OCI-LY7 (cell line): ENCODE measurements at regions not wholly inside any gene's neighbourhood (a gene's known extent, or its start where the extent isn't known, plus 50 kb on each side); places are given as distances from the start of the nearest gene placed in this dataset.

Experiments used
- EZH2phosphoT487 ChIP-seq: fragments of 200-600 bp; sonication (generic); IDR thresholded peaks from 2 replicates; pipeline ENCODE4 v1.6.1; 2018; ENCODE audit warnings: low read depth, borderline replicate concordance, mild to moderate bottlenecking, mixed run types, antibody characterized with exemption, low read length, moderate library complexity, mixed read lengths
- TF ChIP-seq, protein P1 (sequence below): fragments of 200-600 bp; sonication (generic); conservative IDR thresholded peaks from 2 replicates; pipeline ENCODE4 v1.5.1; 2014; ENCODE audit warnings: mild to moderate bottlenecking, antibody characterized with exemption, low read length, moderate library complexity, mixed read lengths

DNA sequence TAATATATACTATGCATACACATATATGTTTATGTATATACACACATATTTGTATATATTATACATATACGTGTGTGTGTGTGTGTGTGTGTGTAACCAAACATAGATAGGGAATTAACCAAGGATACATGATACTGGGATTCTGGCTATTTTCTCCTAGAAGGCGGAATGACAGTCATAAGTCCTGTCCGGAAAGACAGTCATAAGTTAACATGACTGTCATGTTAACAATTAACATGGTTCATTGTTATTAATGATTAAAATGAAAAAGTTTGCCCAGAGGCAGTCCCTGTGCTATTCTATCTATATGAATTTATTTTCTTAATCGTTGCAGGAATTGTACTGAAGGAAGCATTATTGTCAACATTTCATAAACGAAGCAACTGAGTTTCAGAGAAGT lies 450.7 kb upstream of the NXPH2 start:
- TF ChIP-seq, protein P1, sequence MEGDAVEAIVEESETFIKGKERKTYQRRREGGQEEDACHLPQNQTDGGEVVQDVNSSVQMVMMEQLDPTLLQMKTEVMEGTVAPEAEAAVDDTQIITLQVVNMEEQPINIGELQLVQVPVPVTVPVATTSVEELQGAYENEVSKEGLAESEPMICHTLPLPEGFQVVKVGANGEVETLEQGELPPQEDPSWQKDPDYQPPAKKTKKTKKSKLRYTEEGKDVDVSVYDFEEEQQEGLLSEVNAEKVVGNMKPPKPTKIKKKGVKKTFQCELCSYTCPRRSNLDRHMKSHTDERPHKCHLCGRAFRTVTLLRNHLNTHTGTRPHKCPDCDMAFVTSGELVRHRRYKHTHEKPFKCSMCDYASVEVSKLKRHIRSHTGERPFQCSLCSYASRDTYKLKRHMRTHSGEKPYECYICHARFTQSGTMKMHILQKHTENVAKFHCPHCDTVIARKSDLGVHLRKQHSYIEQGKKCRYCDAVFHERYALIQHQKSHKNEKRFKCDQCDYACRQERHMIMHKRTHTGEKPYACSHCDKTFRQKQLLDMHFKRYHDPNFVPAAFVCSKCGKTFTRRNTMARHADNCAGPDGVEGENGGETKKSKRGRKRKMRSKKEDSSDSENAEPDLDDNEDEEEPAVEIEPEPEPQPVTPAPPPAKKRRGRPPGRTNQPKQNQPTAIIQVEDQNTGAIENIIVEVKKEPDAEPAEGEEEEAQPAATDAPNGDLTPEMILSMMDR, result no peak
- no peak for TF ChIP-seq EZH2phosphoT487
